ENCODE measurements at regions not wholly inside any gene's neighbourhood (a gene's known extent, or its start where the extent isn't known, plus 50 kb on each side); places are given as distances from the start of the nearest gene placed in this dataset.

DNA sequence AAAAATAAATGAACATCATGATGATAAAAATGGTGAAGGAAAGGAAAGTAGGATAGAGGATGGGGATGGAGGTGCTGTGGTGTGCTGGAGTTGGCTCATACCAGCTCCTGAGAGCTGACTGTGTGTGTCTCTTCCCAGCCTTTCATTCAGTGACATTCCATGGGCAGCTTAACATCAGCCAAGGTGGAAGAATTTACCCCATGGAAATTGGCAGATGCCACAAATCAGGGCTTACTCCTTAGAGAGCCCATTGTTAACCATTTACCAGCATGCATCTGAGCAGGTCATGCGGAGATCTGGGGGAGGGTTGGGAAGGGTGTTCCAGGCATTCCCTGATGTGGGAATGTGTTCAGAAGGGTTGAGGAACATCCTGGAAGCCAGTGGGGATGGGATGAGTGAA, 164.7 kb upstream of the MYL2 start:
- H3K4me3 ChIP-seq (replicated peaks; ENCODE audit: low read depth, low read length): no peak overlapping the region
- TF ChIP-seq, protein P1, sequence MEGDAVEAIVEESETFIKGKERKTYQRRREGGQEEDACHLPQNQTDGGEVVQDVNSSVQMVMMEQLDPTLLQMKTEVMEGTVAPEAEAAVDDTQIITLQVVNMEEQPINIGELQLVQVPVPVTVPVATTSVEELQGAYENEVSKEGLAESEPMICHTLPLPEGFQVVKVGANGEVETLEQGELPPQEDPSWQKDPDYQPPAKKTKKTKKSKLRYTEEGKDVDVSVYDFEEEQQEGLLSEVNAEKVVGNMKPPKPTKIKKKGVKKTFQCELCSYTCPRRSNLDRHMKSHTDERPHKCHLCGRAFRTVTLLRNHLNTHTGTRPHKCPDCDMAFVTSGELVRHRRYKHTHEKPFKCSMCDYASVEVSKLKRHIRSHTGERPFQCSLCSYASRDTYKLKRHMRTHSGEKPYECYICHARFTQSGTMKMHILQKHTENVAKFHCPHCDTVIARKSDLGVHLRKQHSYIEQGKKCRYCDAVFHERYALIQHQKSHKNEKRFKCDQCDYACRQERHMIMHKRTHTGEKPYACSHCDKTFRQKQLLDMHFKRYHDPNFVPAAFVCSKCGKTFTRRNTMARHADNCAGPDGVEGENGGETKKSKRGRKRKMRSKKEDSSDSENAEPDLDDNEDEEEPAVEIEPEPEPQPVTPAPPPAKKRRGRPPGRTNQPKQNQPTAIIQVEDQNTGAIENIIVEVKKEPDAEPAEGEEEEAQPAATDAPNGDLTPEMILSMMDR (IDR thresholded peaks at IDR 0.05; ENCODE audit: low read depth, low read length, missing control alignments): no peak
- DNase-seq (ENCODE audit: extremely low read depth, low read depth): no peak

GRCh38 chr12:111084605-111085004, 164.2 kb upstream of the MYL2 start:
- no peak for DNase-seq (ENCODE audit: extremely low read depth, low read depth)
- H3K4me3 ChIP-seq (replicated peaks; ENCODE audit: low read depth, low read length): no peak overlapping the region
- TF ChIP-seq, protein P1 (IDR thresholded peaks at IDR 0.05; ENCODE audit: low read depth, low read length, missing control alignments): no peak

DNA sequence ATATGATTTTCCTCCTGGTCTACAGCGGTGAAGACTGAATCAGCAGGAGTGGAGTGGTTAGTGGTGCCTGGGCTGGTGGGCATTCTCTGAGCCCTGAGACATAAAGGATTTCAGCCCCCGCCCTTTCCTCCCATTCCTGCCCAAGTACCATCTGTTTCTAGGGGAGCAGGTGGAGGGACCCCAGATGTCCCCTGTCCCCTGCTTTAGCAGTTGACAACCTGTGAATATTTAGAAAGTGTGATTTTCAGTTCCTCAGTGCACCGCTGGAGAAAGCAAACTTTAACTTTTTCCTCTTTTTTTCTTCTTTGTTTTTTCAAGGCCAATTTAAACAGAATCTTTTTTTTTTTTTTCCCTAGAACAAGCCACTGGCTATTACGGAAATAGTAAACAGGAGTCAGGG, 163.8 kb upstream of the MYL2 start:
- DNase-seq (ENCODE audit: extremely low read depth, low read depth): no peak
- TF ChIP-seq, protein P1 (IDR thresholded peaks at IDR 0.05; ENCODE audit: low read depth, low read length, missing control alignments): no peak
- no peak overlapping the region for H3K4me3 ChIP-seq (replicated peaks; ENCODE audit: low read depth, low read length)

GRCh38 chr12:111081600-111081999, 161.2 kb upstream of the MYL2 start:
- H3K4me3 ChIP-seq (replicated peaks; ENCODE audit: low read depth, low read length): no peak overlapping the region
- TF ChIP-seq, protein P1 (IDR thresholded peaks at IDR 0.05; ENCODE audit: low read depth, low read length, missing control alignments): no peak
- no peak for DNase-seq (ENCODE audit: extremely low read depth, low read depth)

DNA sequence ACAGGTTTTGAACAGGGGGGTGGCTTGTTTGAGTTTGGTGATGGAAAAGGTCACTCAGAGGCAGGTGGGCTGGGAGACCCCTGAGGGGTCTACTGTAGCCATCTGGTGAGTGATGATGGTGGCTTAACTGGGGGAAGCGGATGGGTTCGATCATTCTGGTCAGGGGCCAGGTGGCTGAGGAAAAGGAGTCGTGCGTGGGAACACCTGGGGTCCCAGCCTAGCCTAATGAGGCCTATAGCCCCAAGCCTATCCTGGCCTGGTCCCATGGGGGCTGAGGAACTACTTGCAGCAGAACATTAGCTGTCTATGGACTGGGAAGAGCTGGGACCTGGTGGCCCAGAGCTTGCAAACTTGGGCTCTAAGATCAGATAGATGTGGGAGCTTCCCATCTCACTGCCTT, 158.4 kb upstream of the MYL2 start:
- TF ChIP-seq, protein P1 (IDR thresholded peaks at IDR 0.05; ENCODE audit: low read depth, low read length, missing control alignments): no peak
- DNase-seq (ENCODE audit: extremely low read depth, low read depth): no peak
- H3K4me3 ChIP-seq (replicated peaks; ENCODE audit: low read depth, low read length): no peak overlapping the region

DNA sequence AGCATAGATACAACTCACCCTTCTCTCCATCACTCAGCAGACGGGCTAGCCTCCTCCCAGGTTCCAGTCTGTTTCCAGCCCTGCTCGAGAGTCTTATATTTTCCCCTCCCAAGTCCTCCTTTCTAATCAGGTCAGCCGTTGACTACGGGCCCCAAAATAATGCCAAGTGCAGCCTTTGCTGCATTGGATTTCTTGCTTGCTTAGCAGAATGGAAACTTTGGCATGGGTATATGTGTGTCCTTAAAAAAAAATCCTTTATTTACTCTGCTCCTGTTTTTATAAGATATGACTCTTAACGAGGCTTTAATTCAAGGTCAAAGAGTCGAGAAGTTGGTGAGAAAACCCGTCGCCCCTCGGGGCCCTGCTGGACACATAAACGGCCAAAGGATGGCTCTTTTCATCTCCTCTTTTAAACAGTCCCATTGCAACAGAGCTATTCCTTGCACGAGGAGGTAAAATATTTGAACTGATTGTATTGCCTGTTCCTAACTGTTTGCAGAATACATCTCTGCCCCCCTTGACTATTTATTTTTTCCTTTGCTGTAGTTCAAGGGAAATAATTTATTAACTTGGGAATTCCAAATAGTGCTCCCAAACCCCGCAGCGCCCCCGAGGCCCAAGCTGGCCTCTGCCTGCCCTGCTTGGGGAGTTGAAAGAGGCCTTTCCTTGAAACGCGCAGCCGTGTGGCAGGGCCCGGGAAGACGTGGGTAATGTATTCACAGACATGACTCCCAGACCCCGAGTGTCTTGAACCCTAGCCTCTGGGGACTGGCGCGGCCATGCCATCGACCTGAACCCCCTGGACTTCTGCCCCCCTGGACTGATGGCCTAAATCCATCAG, 156.5 kb upstream of the MYL2 start:
- DNase-seq (ENCODE audit: extremely low read depth, low read depth): no peak
- H3K4me3 ChIP-seq (replicated peaks; ENCODE audit: low read depth, low read length): no peak overlapping the region
- TF ChIP-seq, protein P1 (IDR thresholded peaks at IDR 0.05; ENCODE audit: low read depth, low read length, missing control alignments): no peak
